ENCODE measurements at regions not wholly inside any gene's neighbourhood (a gene's known extent, or its start where the extent isn't known, plus 50 kb on each side); places are given as distances from the start of the nearest gene placed in this dataset.

DNA sequence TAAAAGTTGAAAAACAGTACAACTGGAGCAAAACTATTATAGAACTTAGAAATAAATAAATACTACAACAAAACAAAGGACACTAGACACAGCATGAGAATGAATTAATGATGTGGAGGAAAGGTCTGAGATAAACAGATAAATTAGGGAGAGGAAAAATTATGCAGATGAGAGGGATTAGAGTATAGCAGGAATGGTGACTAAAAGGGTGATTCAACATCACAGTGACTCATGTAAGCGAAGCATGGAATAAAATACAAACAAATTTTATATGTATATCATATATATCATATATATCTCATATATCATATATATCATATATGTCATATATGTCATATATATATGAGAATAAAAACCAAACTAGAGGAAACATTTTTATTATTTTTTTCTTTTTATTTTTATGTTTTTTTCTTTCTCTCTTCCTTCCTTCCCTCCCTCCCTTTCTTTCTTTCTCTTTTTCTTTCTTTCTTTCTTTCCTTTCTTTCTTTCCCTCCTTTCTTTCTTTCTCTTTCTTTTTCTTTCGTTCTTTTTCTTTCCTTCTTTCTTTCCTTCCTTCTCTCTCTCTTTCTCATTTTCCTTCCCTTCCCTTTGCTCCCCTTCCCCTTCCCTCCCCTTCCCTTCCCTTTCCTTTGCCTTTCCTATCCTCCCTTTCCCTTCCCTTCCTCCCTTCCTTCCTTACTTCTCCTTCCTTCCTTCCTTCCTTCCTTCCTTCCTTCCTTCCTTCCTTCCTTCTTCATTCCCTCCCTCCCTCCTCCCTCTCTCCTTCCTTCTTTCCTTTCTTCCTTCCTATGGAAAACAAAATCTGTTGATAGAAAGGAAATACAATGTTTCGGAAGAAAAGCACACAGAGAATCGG lies 1014.6 kb downstream of the GRIK2 start:
- no peak for DNase-seq (ENCODE audit: low spot score)

DNA sequence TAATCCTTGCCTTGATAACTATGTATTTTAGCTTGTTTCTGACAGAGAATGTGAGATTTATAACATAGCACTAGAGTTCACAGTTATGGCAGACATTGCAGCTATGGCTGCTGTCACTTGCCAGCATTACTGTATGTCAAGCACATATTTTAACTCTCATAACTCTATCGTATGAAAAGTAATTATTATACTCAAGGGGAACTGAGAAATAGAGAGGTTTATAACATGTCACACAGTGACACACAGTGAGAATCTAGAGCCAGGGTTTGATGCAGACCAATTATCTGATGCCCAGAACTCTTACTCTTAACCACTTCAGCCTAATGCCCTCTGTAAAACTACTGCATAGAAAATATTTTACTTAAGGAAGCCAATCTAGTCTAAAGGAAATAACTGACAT lies 1012.4 kb downstream of the GRIK2 start:
- DNase-seq (ENCODE audit: low spot score), result no peak

DNA sequence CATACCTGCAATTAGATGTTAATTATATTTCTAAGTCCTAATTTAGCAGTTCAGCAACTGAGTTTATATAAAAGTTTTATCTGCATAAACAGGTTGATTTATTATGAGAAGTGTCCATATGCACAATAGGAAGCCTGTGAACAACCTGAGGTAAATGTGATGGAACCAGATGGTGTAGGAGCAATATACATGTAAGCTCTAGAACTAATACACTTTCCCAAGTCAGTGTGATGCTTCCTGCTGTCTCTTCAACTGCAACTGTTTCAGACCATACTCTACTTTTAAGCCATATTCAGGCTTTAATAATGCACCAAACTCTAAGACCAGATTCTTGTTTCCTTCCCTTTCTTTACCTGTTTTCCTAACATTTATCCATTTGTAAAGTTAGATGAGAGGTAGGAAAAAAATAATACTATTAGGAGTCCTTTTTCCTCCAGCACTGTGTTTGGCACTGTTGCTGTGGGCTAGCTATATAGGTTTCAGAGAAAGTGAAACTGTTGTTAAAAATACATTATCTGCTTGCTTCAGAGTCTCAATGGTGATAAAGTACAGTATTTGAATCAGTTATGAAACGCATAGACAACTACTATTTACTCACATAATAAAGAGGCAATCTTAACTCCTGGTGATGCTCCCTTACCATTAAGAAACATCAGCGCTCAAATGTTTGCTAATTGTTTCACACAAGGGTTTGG lies 1009.3 kb downstream of the GRIK2 start:
- no peak for DNase-seq (ENCODE audit: low spot score)

DNA sequence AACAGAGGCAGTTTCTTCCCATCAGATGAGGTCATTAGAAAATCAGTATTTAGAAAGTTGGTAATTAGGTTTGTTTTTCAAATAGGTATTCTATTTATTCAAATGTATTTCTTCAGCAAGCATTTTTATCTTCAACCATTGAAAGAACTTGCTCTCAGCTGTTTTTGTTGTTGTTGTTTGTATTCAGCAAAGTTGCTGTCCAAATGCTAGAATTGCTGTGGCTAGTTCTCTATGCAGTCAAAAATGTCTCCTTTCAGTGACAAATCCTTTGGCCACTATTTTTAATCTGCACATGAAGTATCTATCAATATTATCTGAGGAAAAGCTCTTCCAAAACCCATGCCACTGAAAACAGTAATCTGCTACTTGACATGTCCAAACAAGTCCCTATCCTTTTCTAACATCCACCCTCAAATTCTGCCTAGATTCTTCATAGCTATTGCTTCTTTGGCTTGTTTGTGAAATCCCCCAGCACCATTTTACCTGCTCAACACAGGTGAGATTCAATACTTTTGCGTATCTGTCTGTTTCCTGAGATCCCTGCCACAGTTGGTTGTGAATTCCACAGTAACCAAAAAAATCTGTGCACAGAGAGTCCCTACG lies 1005.4 kb downstream of the GRIK2 start:
- no peak for DNase-seq (ENCODE audit: low spot score)

DNA sequence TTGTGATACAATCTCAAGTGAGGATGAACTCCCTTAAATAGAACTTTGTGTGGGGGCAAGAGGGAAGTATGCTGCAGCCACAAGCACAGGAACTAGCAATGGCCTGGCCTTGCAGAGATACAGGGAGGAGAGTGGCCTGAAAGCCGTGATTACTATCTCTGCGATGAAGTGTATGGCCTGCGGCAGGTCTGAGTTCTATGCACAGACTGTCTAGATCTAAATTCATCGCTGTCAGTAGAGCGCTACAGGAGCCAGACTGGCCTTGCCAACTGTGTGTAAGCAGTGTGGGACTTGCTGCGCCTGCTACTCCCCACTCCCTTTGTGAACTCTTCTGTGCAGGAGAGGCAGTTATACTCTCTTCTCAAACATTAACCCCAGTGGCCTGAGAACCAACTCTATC lies 997.0 kb downstream of the GRIK2 start:
- DNase-seq (ENCODE audit: low spot score), result no peak

DNA sequence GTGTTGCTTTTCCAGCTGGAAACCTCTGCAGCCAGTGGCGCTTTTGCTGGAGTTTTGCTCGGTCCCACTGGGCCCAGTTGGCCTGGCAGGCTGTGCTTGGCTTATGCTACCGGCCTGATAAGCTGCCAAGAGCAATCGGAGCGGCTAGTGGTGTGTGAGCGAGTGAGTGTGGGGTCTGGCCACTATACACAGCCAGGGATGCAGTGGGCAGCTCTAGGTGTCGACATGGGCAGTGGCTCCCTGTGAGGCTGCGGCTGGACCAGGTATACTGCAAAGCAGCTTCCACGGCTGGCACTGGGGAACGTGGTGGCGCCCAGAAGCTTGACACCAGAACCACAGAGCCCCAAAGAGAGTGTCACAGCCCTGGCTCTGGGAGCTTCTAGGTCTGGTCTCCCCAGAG lies 996.5 kb downstream of the GRIK2 start:
- no peak for DNase-seq (ENCODE audit: low spot score)

DNA sequence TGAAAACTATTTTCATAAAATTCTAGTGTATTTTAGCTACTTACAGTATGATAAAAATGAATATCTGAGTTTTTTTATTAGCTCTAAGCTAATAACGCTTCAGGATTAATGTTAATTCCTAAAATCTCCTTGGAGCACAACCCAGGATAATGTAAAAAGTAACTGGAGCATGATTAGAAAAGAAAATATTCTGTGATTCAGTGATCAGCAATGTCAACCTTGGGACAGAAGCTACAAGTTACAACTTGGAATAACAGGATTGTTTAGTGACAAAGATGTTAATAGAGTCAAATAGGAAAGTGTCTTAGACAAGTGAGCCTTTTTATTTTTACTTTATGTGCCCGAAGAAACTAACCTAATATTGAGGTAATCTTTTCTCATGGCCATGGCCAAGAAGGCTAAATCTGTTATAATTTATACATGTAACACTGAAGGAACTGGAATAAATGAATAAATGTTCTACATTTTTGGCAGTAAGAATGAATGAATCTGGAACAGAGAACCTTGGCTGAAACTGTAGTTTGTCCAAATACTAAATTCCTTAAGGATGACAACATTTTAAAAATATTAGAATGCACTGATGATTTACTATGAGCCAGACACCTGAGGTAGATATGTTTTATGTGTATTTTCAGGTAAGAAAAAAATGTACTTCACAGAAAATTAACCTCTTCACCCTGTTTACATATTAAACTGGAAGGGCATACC lies 994.0 kb downstream of the GRIK2 start:
- no peak for DNase-seq (ENCODE audit: low spot score)

DNA sequence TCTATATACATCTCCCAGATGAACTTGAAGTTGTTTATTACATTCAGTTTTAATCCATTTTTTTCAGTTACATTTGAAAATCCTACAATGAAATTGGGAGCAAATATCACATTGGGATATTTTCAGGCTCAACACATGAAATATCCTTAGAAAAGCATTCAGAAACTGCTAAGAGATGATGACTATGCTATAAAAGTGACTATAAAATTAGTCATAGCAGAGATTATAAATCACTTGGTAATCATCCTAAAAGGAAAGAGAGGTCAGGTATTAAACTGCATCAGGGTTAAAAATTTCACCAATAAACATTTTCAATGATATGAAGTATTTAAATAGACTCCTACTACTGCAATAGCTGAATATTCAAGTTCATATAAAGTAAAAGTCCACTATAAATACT lies 987.7 kb downstream of the GRIK2 start:
- no peak for DNase-seq (ENCODE audit: low spot score)

DNA sequence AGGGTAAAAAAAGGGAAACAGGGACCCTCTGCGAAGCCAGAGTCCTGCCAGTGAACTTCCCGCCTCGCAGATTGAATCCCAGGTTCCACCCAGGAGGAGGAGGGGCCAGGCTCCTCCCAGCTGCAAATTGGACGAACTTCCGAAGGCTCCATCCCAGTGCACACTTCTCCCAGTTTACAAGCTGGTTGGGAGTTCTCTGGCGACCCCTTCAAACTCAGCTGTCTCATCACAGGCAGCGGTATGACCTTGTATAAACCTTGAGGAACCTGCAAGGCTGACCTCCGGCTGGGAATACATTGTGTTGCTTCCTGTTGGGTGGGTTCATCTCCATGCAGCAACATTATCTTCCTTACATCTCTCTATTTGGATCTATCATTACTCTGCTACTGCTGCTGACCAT lies 962.7 kb downstream of the GRIK2 start:
- DNase-seq (ENCODE audit: low spot score), result no peak

DNA sequence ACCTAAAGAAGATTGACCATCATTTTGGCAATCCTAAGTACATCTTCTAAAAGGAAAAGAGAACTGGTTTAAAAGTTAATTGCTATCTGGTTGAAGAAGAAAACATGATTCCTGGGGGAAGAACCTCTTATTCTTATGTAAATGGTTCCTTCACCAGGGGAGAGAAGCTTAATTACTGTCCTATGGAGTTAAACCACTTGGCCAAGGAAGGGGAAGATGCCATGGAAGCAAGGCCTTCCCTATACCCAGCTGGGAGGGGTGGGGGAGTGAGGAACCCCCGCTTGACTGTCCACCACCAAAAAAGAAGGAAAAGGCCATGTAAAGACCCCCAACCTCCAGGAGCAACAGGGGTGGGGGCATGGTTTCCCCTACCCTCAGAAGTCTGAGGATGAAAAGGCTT lies 962.1 kb downstream of the GRIK2 start:
- DNase-seq (ENCODE audit: low spot score), result no peak

DNA sequence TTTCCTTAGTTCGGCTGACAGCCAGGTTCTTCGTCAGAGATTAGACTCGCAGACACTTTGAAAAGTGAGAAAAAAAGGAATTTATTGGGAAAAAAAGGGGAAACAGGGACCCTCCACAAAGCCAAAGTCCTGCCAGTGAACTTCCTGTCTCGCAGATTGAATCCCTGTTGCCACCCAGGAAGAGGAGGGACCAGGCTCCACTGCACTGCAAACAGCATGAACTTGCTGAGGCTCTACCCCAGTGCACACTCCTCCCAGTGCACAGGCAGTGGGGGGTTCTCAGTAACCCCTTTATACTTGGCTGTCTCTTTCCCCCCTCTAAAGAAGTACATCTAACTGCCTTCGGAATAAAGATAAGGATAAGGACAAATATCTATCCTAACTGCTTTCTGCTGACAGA lies 959.0 kb downstream of the GRIK2 start:
- DNase-seq (ENCODE audit: low spot score), result no peak

DNA sequence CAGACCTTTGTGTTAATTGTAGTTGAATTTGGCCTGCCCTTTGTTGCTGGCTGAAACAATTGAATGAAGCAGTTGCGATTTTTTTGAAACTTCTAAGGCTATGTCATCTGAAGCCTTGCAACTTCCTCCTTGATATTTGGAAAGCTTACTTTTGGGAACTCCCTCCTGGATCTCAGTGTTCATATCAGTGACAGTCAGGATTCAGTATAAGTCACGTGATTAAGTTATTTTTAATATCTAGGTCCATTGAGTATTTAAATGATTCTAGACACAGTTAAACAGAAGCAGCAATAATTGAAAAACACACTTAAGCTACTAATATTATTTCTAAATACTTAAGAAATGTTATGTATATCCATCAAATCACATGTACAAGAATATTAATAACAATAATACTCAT lies 951.3 kb downstream of the GRIK2 start:
- no peak for DNase-seq (ENCODE audit: low spot score)

DNA sequence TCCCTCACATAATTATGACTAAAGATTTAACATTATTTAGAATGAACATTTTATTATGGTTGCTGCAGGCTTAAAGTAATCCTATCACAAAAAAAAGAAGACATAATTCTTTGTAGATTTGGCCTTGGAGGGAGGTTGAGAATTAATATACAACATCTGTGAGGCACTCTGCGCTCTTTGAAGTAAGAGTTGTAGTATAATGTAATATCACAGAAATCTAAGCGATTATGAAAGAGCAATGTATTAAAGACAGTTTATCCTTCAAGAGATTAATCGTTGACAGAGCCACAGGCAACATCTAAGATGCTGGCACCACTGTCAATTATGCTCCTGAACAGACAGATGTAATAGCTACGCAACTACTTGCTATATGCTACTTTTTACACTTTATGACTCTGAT lies 946.8 kb downstream of the GRIK2 start:
- DNase-seq (ENCODE audit: low spot score), result no peak

DNA sequence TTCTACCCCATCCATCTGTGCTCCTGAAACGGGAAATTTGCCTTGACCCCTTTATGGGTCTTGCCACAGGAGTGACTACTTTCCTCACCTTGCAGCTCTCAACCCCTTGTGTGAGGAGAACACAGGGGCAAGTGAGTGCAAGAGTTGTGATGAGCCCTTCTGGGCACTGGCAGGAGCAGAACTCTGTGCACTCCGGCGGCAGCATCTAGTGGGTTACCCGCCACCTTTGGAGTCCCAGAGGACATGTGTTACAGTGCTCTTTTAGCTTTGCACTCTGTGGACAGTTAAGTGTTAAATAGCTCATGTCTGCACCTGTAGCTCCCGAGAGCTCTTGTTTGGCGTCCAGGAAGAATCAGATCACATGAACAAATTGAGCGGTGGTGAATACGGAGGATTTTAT lies 940.2 kb downstream of the GRIK2 start:
- no peak for DNase-seq (ENCODE audit: low spot score)

DNA sequence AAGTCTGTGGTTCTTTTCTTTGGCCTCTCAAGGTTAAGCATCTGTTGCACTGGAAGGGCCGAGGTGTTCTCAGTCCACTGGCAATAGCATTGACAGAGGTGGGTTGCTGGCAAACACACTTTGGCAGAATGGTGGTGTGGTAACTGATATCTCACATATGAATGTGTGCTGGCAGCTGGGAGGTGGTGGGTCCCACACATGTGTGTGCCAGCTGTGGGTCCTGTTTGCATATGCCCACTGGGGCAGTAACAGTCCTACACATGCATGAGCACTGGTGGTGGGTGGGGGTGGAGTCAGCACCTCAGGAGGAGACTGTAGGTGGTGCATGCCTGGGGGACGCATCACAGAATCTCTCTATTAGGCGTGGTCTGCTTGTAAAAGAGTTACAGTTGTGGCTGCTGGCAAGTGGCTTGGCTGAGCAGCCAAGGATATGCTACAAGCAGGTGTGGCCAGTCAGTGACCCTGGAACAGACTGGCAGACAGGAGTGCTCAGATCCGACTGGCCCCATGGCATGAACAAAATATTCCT lies 934.3 kb downstream of the GRIK2 start:
- no peak for DNase-seq (ENCODE audit: low spot score)

DNA sequence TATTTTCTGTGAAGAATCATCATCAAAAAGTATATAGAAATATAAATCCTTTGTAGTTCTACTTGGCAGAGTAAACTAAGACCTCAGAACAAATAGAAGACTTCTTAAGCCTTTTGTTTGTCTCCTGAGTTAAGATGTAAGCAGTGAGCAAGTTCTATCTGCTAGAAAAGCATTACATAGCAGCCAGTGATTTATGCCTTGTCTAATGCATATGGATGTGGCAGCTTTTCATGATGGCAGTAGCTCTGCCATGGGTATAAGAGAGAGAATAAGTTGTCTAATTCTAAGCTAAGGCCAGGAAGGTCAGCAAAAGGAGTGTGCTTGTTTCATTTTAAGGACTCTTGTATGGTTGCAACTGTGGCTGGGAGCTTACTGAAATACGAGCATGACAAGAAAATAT lies 920.2 kb downstream of the GRIK2 start:
- DNase-seq (ENCODE audit: low spot score), result no peak

DNA sequence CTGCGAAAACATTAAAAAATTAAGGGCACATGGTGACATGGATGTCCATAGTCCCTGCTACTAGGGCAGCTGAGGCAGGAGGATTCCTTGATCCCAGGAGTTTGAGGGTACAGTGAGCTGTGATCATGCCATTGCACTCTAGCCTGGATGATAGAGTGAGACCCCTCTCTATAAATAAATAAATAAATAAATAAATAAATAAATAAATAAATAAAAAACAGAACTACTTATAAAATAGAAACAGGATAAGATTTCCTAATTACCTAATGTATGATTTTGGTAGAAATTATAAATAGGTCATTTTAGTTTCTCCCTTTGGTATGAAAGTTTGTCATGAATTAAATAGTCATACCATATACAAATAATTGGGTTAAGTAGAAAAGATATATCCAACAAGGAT lies 916.2 kb downstream of the GRIK2 start:
- DNase-seq (ENCODE audit: low spot score), result no peak

DNA sequence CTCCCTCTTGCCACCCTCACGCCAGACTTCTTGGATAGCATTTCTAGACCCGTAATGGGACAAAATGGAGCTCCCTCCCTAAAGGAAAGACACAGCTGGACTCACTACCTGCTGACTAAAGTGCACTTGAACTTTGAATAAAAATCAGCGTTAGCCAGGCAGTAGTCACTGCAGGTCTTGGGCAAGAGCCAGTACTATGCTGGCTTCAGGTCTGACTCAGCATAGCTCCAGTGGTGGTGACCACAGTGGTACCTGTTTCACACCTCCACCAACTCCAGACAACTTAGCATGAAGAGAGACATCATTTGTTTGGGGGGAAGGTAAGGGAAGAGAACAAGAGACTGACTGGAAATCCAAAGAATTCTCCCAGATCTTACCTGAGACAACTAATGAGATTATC lies 906.8 kb downstream of the GRIK2 start:
- DNase-seq (ENCODE audit: low spot score), result no peak

DNA sequence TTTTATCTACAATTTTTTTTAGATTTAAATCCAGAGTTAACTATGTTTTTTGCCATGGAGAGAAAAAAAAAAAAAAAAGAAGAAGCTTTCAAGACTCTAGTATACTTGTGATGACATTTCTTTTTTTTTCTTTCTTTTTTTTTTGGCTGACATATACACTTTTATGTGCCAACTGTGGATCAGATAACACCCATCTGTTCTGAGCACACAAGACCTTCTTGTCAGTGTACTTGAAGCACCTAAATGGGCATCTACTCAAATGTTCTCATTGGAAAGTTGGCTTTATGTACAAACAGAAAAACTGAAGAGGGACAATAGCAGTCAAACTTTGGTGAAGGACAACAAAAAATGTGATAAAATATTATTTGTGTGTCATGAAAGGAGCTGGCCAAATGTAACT lies 904.5 kb downstream of the GRIK2 start:
- DNase-seq (ENCODE audit: low spot score), result no peak

Data from HuH-7.5 (cell line).